CD14-positive monocyte (primary cell): ENCODE measurements at regions not wholly inside any gene's neighbourhood (a gene's known extent, or its start where the extent isn't known, plus 50 kb on each side); places are given as distances from the start of the nearest gene placed in this dataset.

Experiments used
- DNase-seq, 3 donors: peaks; one replicate each; pipeline ENCODE4 v3.0.0-alpha.2; 2011 to 2022
- H2AFZ ChIP-seq: 2 replicates; pipeline ENCODE4 v1.6.0; 2012; ENCODE audit warnings: mild to moderate bottlenecking, low read depth, low read length, inconsistent platforms; ENCODE audit not compliant: insufficient read depth, poor library complexity, severe bottlenecking
- H3K27ac ChIP-seq, 2 donors: 1 replicate in 1 of 2; 2 replicates in 1 of 2; pipeline ENCODE4 v1.5.1; 2012 to 2013; ENCODE audit warnings: low read length in 2 of 2, control low read depth in 1 of 2, inconsistent platforms in 1 of 2, low read depth in 1 of 2, mild to moderate bottlenecking in 1 of 2
- H3K27me3 ChIP-seq, 2 donors: one replicate each; pipeline versions ENCODE4 v1.6.0 to v1.6.1; 2011 to 2013; ENCODE audit warnings: low read length in 2 of 2; ENCODE audit not compliant: control insufficient read depth in 2 of 2, insufficient read depth in 2 of 2
- H3K36me3 ChIP-seq, 2 donors: replicated peaks in 1 of 2; 1 replicate in 1 of 2; 2 replicates in 1 of 2; pipeline versions ENCODE4 v1.5.1 to v1.6.1; 2012 to 2013; ENCODE audit warnings: low read length in 2 of 2, control low read depth in 1 of 2, inconsistent platforms in 1 of 2, mild to moderate bottlenecking in 1 of 2; ENCODE audit not compliant: insufficient read depth in 2 of 2, control insufficient read depth in 1 of 2
- H3K4me1 ChIP-seq, 2 donors: 1 replicate in 1 of 2; 2 replicates in 1 of 2; pipeline versions ENCODE4 v1.5.1 to v1.6.1; 2012 to 2013; ENCODE audit warnings: low read length in 2 of 2, control low read depth in 1 of 2, inconsistent platforms in 1 of 2, mild to moderate bottlenecking in 1 of 2, moderate library complexity in 1 of 2; ENCODE audit not compliant: insufficient read depth in 2 of 2, control insufficient read depth in 1 of 2
- H3K4me2 ChIP-seq: replicated peaks from 2 replicates; pipeline ENCODE3; 2012; ENCODE audit warnings: low read length, moderate library complexity, mild to moderate bottlenecking; ENCODE audit not compliant: poor library complexity, severe bottlenecking; ENCODE audit errors: extremely low read depth
- H3K4me3 ChIP-seq, 3 experiments: fragments of 200-600 bp in 1 of 3; sonication (generic) in 1 of 3; replicated peaks in 1 of 3; 1 replicate in 2 of 3; 2 replicates in 1 of 3; pipeline ENCODE4 v1.5.1; 2011 to 2013; ENCODE audit warnings: low read length in 3 of 3, mild to moderate bottlenecking in 3 of 3, control low read depth in 2 of 3, low read depth in 2 of 3, inconsistent platforms in 1 of 3, moderate library complexity in 1 of 3
- H3K79me2 ChIP-seq: 2 replicates; pipeline ENCODE4 v1.6.0; 2012; ENCODE audit warnings: mild to moderate bottlenecking, control low read depth, inconsistent platforms, low read length, moderate library complexity; ENCODE audit not compliant: insufficient read depth
- H3K9ac ChIP-seq: 2 replicates; pipeline ENCODE4 v1.6.0; 2017; ENCODE audit warnings: low read length, mild to moderate bottlenecking; ENCODE audit not compliant: insufficient read depth, poor library complexity, severe bottlenecking
- H3K9me3 ChIP-seq, 2 donors: replicated peaks in 1 of 2; 1 replicate in 1 of 2; 2 replicates in 1 of 2; pipeline versions ENCODE4 v1.5.1 to v1.6.1; 2012 to 2013; ENCODE audit warnings: low read length in 2 of 2, control low read depth in 1 of 2; ENCODE audit not compliant: control insufficient read depth in 1 of 2, insufficient read depth in 1 of 2
- H4K20me1 ChIP-seq: 2 replicates; pipeline ENCODE4 v1.6.0; 2012; ENCODE audit warnings: mild to moderate bottlenecking, low read length, control low read depth, moderate library complexity; ENCODE audit not compliant: insufficient read depth
- H3K27ac Mint-ChIP-seq, 7 donors: one replicate each; pipeline ENCODE4 v1.8.0; 2020; ENCODE audit warnings: mild to moderate bottlenecking in 7 of 7, mixed read lengths in 7 of 7, moderate library complexity in 6 of 7, inconsistent platforms in 2 of 7
- H3K27me3 Mint-ChIP-seq, 3 donors: one replicate each; pipeline ENCODE4 v1.8.0; 2021 to 2022; ENCODE audit warnings: low read depth in 3 of 3, mild to moderate bottlenecking in 3 of 3, mixed read lengths in 3 of 3, moderate library complexity in 3 of 3, inconsistent platforms in 1 of 3
- H3K36me3 Mint-ChIP-seq, 2 donors: one replicate each; pipeline ENCODE4 v1.8.0; 2020; ENCODE audit warnings: mixed read lengths in 2 of 2, inconsistent platforms in 1 of 2, mild to moderate bottlenecking in 1 of 2
- H3K4me1 Mint-ChIP-seq: one replicate; pipeline ENCODE4 v1.8.0; 2020; ENCODE audit warnings: mild to moderate bottlenecking, mixed read lengths
- H3K4me3 Mint-ChIP-seq, 2 donors: one replicate each; pipeline ENCODE4 v1.8.0; 2020; ENCODE audit warnings: mild to moderate bottlenecking in 2 of 2, mixed read lengths in 2 of 2, moderate library complexity in 1 of 2
- H3K9me3 Mint-ChIP-seq, 7 donors: one replicate each; pipeline ENCODE4 v1.8.0; 2020 to 2022; ENCODE audit warnings: mixed read lengths in 7 of 7, mild to moderate bottlenecking in 6 of 7, moderate library complexity in 6 of 7, inconsistent platforms in 2 of 7
- CTCF ChIP-seq: fragments of 200-600 bp; IDR thresholded peaks from one replicate; pipeline ENCODE4 v1.8.0; 2022; ENCODE audit warnings: antibody characterized with exemption, mild to moderate bottlenecking
- WGBS: methylation state at CpG from one replicate; pipeline ENCODE4 v1.1.5; 2013; ENCODE audit warnings: missing lambda C conversion rate; ENCODE audit not compliant: insufficient coverage; 5-methylcytosine and 5-hydroxymethylcytosine counted together
- intact Hi-C, 2 donors: fragments of 100-400 bp; cut with micrococcal nuclease; formaldehyde crosslinking; loops; one replicate each; pipeline versions ENCODE4 v1.15.0 to v1.15.1; 2023

DNA sequence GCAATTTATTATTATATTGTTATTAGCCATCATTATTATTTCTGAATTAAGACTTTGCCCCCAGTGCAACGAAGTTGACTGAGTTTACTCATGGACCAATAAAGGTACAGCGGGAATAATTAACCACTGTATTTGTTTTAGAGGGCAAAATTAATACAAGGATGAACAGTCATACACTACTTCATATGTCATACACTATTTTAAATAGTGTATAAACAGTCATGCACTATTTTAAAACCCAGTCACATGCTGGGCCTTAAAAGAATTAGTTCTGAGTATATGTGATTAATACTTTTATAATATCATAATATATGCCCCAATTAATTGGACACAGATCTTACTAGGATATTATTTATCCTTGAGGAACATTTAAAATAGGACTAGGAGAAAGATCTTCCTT, 125.3 kb upstream of the NANOGP8 start:
- H3K4me3 ChIP-seq = no peak overlapping the region
- Mint-ChIP-seq H3K36me3 (no peaks in the 10 kb centered on the region), H3K27me3 (peaks cover 0 to 3% (median 0%) of the 10 kb centered on the region in 3 donors), H3K4me1 (no peaks in the 10 kb centered on the region), H3K9me3 (peaks cover 0 to 8% (median 4%) of the 10 kb centered on the region in 7 donors), H3K4me3 (no peak overlapping the region), H3K27ac (no peak overlapping the region)
- H3K27ac ChIP-seq = no peak overlapping the region
- no peak overlapping the region for H3K4me2 ChIP-seq
- no peaks in the 10 kb centered on the region for H3K79me2 ChIP-seq
- no CpG with 5 or more reads among the region's 2 CpGs for WGBS
- no peak for DNase-seq
- no peak overlapping the region for H3K9ac ChIP-seq
- no peaks in the 10 kb centered on the region for H3K36me3 ChIP-seq
- no peak for TF ChIP-seq CTCF
- peaks cover 0 to 3% of the 10 kb centered on the region in 2 donors for H3K9me3 ChIP-seq
- H4K20me1 ChIP-seq = no peaks in the 10 kb centered on the region
- H3K4me1 ChIP-seq = no peaks in the 10 kb centered on the region
- intact Hi-C loops = no loop called here
- H3K27me3 ChIP-seq = no peaks in the 10 kb centered on the region
- no peak overlapping the region for H2AFZ ChIP-seq

DNA sequence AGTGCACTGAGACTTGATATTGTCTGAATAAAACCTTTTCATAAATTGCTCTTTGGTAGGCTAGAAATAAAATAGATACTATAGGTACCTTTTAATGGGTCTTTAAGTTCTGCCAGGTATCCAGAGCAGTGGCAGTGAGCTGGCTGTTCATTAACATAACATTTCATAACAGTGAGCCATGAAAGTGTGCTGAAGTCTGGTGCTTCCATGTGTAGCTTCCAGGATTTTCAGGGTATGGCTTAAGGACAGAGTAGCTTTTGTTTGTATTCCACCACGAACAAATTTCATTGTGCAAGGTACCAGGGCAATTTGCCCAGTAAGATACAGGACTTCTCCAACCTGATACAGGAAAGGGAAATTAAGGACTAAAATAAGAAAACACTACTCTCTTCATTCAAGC, 124.7 kb upstream of the NANOGP8 start:
- Mint-ChIP-seq H3K9me3 (peaks cover 0 to 8% (median 4%) of the 10 kb centered on the region in 7 donors), H3K27me3 (peaks cover 0 to 3% (median 0%) of the 10 kb centered on the region in 3 donors), H3K36me3 (no peaks in the 10 kb centered on the region), H3K4me3 (no peak overlapping the region), H3K27ac (no peak overlapping the region), H3K4me1 (no peaks in the 10 kb centered on the region)
- H4K20me1 ChIP-seq = no peaks in the 10 kb centered on the region
- no peaks in the 10 kb centered on the region for H3K27me3 ChIP-seq
- no peak overlapping the region for H3K9ac ChIP-seq
- no peaks in the 10 kb centered on the region for H3K36me3 ChIP-seq
- no peaks in the 10 kb centered on the region for H3K79me2 ChIP-seq
- H2AFZ ChIP-seq = no peak overlapping the region
- peaks cover 0 to 3% of the 10 kb centered on the region in 2 donors for H3K9me3 ChIP-seq
- no CpG with 5 or more reads among the region's 1 CpG for WGBS
- no peak for TF ChIP-seq CTCF
- no peak for DNase-seq
- no peak overlapping the region for H3K27ac ChIP-seq
- intact Hi-C loops = no loop called here
- H3K4me1 ChIP-seq = no peaks in the 10 kb centered on the region
- no peak overlapping the region for H3K4me2 ChIP-seq
- H3K4me3 ChIP-seq = no peak overlapping the region
